ENCODE measurements at regions not wholly inside any gene's neighbourhood (a gene's known extent, or its start where the extent isn't known, plus 50 kb on each side); places are given as distances from the start of the nearest gene placed in this dataset.

GRCh38 chr1:30068787-30069472, 654.5 kb downstream of the MATN1 start:
- Histone ChIP-seq H3K36me3 (no peaks in the 10 kb centered on the region), H3K4me1 (ENCODE audit: control insufficient read depth in 1 of 2, insufficient read depth in 1 of 2, low read depth in 1 of 2, low read length in 1 of 2) (no peaks in the 10 kb centered on the region), H3K4me3 (ENCODE audit: low read depth in 1 of 2, low read length in 1 of 2) (no peak overlapping the region), H3K9me3 (no peaks in the 10 kb centered on the region), H3K27me3 (no peaks in the 10 kb centered on the region), H3K27ac (no peak overlapping the region)
- TF ChIP-seq, protein P1, sequence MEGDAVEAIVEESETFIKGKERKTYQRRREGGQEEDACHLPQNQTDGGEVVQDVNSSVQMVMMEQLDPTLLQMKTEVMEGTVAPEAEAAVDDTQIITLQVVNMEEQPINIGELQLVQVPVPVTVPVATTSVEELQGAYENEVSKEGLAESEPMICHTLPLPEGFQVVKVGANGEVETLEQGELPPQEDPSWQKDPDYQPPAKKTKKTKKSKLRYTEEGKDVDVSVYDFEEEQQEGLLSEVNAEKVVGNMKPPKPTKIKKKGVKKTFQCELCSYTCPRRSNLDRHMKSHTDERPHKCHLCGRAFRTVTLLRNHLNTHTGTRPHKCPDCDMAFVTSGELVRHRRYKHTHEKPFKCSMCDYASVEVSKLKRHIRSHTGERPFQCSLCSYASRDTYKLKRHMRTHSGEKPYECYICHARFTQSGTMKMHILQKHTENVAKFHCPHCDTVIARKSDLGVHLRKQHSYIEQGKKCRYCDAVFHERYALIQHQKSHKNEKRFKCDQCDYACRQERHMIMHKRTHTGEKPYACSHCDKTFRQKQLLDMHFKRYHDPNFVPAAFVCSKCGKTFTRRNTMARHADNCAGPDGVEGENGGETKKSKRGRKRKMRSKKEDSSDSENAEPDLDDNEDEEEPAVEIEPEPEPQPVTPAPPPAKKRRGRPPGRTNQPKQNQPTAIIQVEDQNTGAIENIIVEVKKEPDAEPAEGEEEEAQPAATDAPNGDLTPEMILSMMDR (IDR thresholded peaks at IDR 0.05): no peak

- H3K4me1 ChIP-seq (ENCODE audit: control insufficient read depth in 1 of 2, insufficient read depth in 1 of 2, low read depth in 1 of 2, low read length in 1 of 2): no peaks in the 10 kb centered on the region
- no peaks in the 10 kb centered on the region for H3K27me3 ChIP-seq
- H3K27ac ChIP-seq: no peak overlapping the region
- TF ChIP-seq, protein P1 (IDR thresholded peaks at IDR 0.05): no peak
- no peak overlapping the region for H3K4me3 ChIP-seq (ENCODE audit: low read depth in 1 of 2, low read length in 1 of 2)
- no peaks in the 10 kb centered on the region for H3K36me3 ChIP-seq
- H3K9me3 ChIP-seq: no peaks in the 10 kb centered on the region
These were observed 658.8 kb downstream of the MATN1 start for GRCh38 chr1:30064547-30064946.

DNA sequence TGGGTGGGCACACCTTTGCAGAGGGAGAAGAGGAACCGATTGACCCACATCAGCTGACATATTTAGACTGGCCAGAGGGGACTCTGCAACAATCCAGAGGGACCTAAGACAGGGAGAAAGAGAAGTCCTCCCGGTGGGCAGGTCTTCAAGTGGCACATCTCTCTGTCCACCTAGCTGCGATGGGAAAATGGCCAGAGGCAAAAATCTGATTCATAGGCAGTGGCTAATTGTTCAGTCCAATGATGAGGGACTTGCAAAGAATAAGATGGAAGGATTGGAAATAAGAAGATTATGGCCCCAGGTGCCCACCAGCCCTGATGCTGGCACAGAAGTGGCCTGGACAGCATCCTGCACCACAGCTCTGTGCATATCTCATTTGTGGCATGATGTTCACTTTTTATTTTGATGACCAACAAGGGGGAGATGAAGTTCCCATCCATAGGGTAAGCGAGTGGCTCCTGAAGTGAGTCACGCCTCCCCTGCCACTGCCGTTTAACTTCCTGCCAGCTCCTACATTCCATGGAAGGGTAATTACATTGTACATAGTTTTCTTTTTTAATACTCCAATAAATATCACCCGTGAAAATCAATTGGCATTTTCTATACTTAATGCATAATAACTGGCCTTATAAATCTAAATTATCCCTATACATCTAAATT, 659.6 kb downstream of the MATN1 start:
- H3K9me3 ChIP-seq: no peaks in the 10 kb centered on the region
- H3K36me3 ChIP-seq: no peaks in the 10 kb centered on the region
- H3K4me1 ChIP-seq (ENCODE audit: control insufficient read depth in 1 of 2, insufficient read depth in 1 of 2, low read depth in 1 of 2, low read length in 1 of 2): no peaks in the 10 kb centered on the region
- no peak overlapping the region for H3K4me3 ChIP-seq (ENCODE audit: low read depth in 1 of 2, low read length in 1 of 2)
- H3K27me3 ChIP-seq: no peaks in the 10 kb centered on the region
- TF ChIP-seq, protein P1 (IDR thresholded peaks at IDR 0.05): no peak
- no peak overlapping the region for H3K27ac ChIP-seq

DNA sequence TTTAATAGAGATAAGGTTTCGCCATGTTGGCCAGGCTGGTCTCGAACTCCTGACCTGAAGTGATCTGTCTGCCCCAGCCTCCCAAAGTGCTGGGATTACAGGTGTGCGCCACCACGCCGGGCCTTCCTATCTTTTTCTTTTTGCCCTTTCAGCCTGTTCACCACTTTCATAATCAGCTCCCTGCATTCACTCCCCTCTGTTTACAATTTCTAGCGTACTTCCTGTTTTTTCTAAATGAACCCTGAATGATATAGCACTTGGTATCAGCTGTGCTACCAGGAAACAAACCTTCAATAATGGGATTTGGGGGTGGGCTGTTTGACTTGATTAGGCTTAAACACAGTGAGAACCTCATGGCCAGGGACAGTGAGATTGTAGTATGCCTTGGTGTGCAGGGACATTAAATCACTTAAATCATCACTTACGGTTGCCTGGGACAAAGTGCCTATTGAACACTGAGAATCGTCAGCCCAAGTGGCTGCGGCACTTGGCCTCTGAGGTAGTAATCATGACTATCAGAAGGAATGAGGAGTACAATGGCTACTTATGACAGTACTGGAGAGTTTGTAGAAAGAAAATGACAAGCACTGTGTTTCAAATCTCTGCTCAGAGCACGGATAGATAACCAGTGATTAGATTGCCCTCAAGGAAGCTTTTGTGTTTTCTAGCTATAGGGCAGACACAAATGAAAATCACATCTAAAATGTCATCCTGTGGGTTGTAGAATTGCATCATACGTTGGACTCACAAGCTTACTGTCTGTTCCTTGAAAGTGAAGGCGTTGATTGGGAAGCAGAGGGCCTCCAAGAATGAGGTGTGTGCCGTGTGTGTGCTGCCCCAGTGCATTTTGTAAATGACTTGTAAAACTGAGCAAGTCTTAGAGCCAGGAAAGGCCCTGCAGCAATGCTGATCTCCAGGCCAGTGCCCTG, 661.8 kb downstream of the MATN1 start:
- TF ChIP-seq, protein P1 (IDR thresholded peaks at IDR 0.05): no peak
- H3K9me3 ChIP-seq: no peaks in the 10 kb centered on the region
- H3K36me3 ChIP-seq: no peaks in the 10 kb centered on the region
- H3K4me3 ChIP-seq (ENCODE audit: low read depth in 1 of 2, low read length in 1 of 2): no peak overlapping the region
- peaks cover 2% of the 10 kb centered on the region for H3K27me3 ChIP-seq
- no peaks in the 10 kb centered on the region for H3K4me1 ChIP-seq (ENCODE audit: control insufficient read depth in 1 of 2, insufficient read depth in 1 of 2, low read depth in 1 of 2, low read length in 1 of 2)
- no peak overlapping the region for H3K27ac ChIP-seq

DNA sequence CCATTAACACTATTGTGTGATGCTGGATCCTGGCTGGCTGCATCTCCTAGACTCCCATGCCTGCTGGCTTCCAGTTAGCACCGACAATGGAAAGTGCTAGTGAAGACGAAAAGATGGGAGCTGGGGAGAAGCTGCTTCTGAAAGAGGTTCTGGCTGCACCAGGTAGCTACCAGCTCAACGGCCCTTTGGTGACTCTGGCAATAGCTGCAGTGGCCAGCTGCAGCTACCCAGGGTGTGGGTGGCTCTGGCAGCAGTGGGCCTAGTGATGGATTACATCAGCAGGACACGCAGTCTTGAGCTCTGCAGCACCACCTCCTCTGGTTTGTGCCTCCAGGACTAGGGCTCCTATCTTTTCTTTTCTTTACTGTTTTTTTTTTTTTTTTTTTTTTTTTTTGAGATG, 662.6 kb downstream of the MATN1 start:
- Histone ChIP-seq H3K4me1 (ENCODE audit: control insufficient read depth in 1 of 2, insufficient read depth in 1 of 2, low read depth in 1 of 2, low read length in 1 of 2) (no peaks in the 10 kb centered on the region), H3K9me3 (no peaks in the 10 kb centered on the region), H3K27me3 (peaks cover 10% of the 10 kb centered on the region), H3K27ac (no peak overlapping the region), H3K36me3 (no peaks in the 10 kb centered on the region), H3K4me3 (ENCODE audit: low read depth in 1 of 2, low read length in 1 of 2) (no peak overlapping the region)
- TF ChIP-seq, protein P1 (IDR thresholded peaks at IDR 0.05): no peak
